Panc1 (cell line): ENCODE measurements at regions not wholly inside any gene's neighbourhood (a gene's known extent, or its start where the extent isn't known, plus 50 kb on each side); places are given as distances from the start of the nearest gene placed in this dataset.

Source experiments
- ATAC-seq: fragments of 200-7000 bp; cut with Tn5 transposase; 2 replicates; pipeline ENCODE4 v1.9.1; 2020; ENCODE audit warnings: mild to moderate bottlenecking, moderate library complexity
- BruUV-seq: library from RNA; stranded (reverse); fragments of 400-500 nt; replicated peaks from 2 replicates; lab custom pipeline; 2021; lab: Mats Ljungman, UMichigan
- CTCF ChIA-PET: fragments of 300-600 bp; sonication (Branson Sonifier 250); formaldehyde crosslinking; loops from one replicate; lab custom pipeline; 2022; ENCODE audit warnings: antibody characterized with exemption; lab: Charles Lee
- POLR2A ChIA-PET: fragments of 300-600 bp; sonication (Branson Sonifier 250); formaldehyde crosslinking; loops from one replicate; lab custom pipeline; 2022; ENCODE audit warnings: antibody characterized with exemption; lab: Charles Lee
- DNase-seq: peaks from one replicate; pipeline ENCODE4 v3.0.0-alpha.2; 2010; ENCODE audit warnings: low read depth, low spot score
- H3K27ac ChIP-seq: 2 replicates; pipeline ENCODE4 v1.5.1; 2011; ENCODE audit warnings: mild to moderate bottlenecking, low read length, inconsistent platforms
- H3K27me3 ChIP-seq: fragments of 200-500 bp; sonication (Bioruptor generic); 2 replicates; pipeline ENCODE4 v1.6.0; 2014; ENCODE audit warnings: low read length, inconsistent platforms; ENCODE audit not compliant: control insufficient read depth, insufficient read depth
- H3K36me3 ChIP-seq: fragments of 200-500 bp; sonication (Bioruptor generic); 2 replicates; pipeline ENCODE4 v1.5.1; 2014; ENCODE audit warnings: inconsistent platforms, mild to moderate bottlenecking, low read length, moderate library complexity; ENCODE audit not compliant: control insufficient read depth, insufficient read depth
- H3K4me1 ChIP-seq: 2 replicates; pipeline ENCODE4 v1.5.1; 2011; ENCODE audit warnings: inconsistent platforms, mild to moderate bottlenecking, low read length, moderate library complexity; ENCODE audit not compliant: control insufficient read depth, insufficient read depth
- H3K4me3 ChIP-seq, 2 experiments: 2 replicates each; pipeline ENCODE4 v1.5.1; 2011 to 2012; ENCODE audit warnings: low read depth in 2 of 2, low read length in 2 of 2, mild to moderate bottlenecking in 2 of 2, inconsistent platforms in 1 of 2, moderate library complexity in 1 of 2
- H3K9me3 ChIP-seq: fragments of 200-500 bp; sonication (Bioruptor generic); 2 replicates; pipeline ENCODE4 v1.5.1; 2014; ENCODE audit warnings: low read depth, mild to moderate bottlenecking, inconsistent platforms, low read length, moderate library complexity; ENCODE audit not compliant: control insufficient read depth, insufficient read depth
- CTCF ChIP-seq: fragments of 450-650 bp; IDR thresholded peaks from 2 replicates; pipeline ENCODE4 v1.5.1; 2017; ENCODE audit warnings: mild to moderate bottlenecking
- POLR2AphosphoS5 ChIP-seq: IDR thresholded peaks from 2 replicates; pipeline ENCODE4 v1.6.1; 2012; ENCODE audit warnings: mild to moderate bottlenecking, low read depth, low read length, moderate library complexity
- REST ChIP-seq, 2 experiments: IDR thresholded peaks; 2 replicates each; pipeline ENCODE4 v1.6.1; 2011 to 2012; ENCODE audit warnings: low read depth in 2 of 2, control low read depth in 1 of 2, low read length in 1 of 2, mild to moderate bottlenecking in 1 of 2, moderate library complexity in 1 of 2; ENCODE audit not compliant: insufficient read depth in 1 of 2
- SIN3A ChIP-seq: IDR thresholded peaks from 2 replicates; pipeline ENCODE4 v1.6.1; 2012; ENCODE audit warnings: low read depth, mild to moderate bottlenecking, low read length, moderate library complexity, borderline replicate concordance; ENCODE audit not compliant: insufficient read depth
- TCF7L2 ChIP-seq: IDR thresholded peaks from 2 replicates; pipeline ENCODE4 v1.6.1; 2011; ENCODE audit warnings: mild to moderate bottlenecking, low read depth, low read length, inconsistent platforms
- in situ Hi-C: cut with HindIII; loops from 2 replicates; pipeline ENCODE4 v1.10.0; 2016; ENCODE audit warnings: low sequenced_read_pairs, low pct_unique_long_range_greater_than_20kb
- intact Hi-C: fragments of 100-400 bp; cut with micrococcal nuclease; formaldehyde crosslinking; loops from one replicate; pipeline ENCODE4 v1.10.0; 2022; ENCODE audit not compliant: unreplicated experiment

- no peak for TF ChIP-seq REST (IDR thresholded peaks at IDR 0.05; ENCODE audit: insufficient read depth in 1 of 2, low read depth in 2 of 2, low read length in 1 of 2)
- TF ChIP-seq POLR2AphosphoS5: no peak
- no peak for TF ChIP-seq TCF7L2
- TF ChIP-seq CTCF: no peak
- TF ChIP-seq SIN3A: no peak
- intact Hi-C loops: no loop called here
- no TSS peak for BruUV-seq
- Histone ChIP-seq H3K36me3 (no peaks in the 10 kb centered on the region), H3K27me3 (no peaks in the 10 kb centered on the region), H3K27ac (no peak overlapping the region), H3K4me3 (no peak overlapping the region), H3K9me3 (no peaks in the 10 kb centered on the region), H3K4me1 (no peaks in the 10 kb centered on the region)
- in situ Hi-C loops: no loop called here
- ATAC-seq (no peak), DNase-seq (no peak)
- ChIA-PET CTCF (no interaction called here), POLR2A (no interaction called here)
Measured at GRCh38 chr6:54026652-54027400, 84.4 kb upstream of the MLIP start.

GRCh38 chr6:54028170-54028569 lies 83.1 kb upstream of the MLIP start:
- Histone ChIP-seq H3K36me3 (no peaks in the 10 kb centered on the region), H3K27me3 (no peaks in the 10 kb centered on the region), H3K4me1 (no peaks in the 10 kb centered on the region), H3K27ac (no peak overlapping the region), H3K4me3 (no peak overlapping the region), H3K9me3 (no peaks in the 10 kb centered on the region)
- POLR2A ChIA-PET: no interaction called here
- BruUV-seq: no TSS peak
- intact Hi-C loops (no loop called here), in situ Hi-C loops (no loop called here)
- CTCF ChIA-PET: no interaction called here
- ATAC-seq: no peak
- no peak for TF ChIP-seq POLR2AphosphoS5
- no peak for TF ChIP-seq REST (IDR thresholded peaks at IDR 0.05; ENCODE audit: insufficient read depth in 1 of 2, low read depth in 2 of 2, low read length in 1 of 2)
- no peak for TF ChIP-seq SIN3A
- no peak for TF ChIP-seq TCF7L2
- no peak for TF ChIP-seq CTCF
- DNase-seq: no peak
